A549 (cell line): ENCODE measurements at regions not wholly inside any gene's neighbourhood (a gene's known extent, or its start where the extent isn't known, plus 50 kb on each side); places are given as distances from the start of the nearest gene placed in this dataset.

Experiments
- ATAC-seq, 2 experiments: fragments of 200-7000 bp in 1 of 2; fragments of >200 bp in 1 of 2; cut with Nextera tagmentation in 1 of 2; cut with Tn5 transposase in 1 of 2; 3 replicates each; pipeline versions ENCODE4 v1.8.0 to v1.9.1; 2018 to 2020; ENCODE audit warnings: mild to moderate bottlenecking in 1 of 2, moderate library complexity in 1 of 2
- CTCF ChIA-PET: fragments of 300-600 bp; sonication (Branson Sonifier 250); formaldehyde crosslinking; extraction: SDS; loops from one replicate; lab custom pipeline; 2021; ENCODE audit warnings: antibody characterized with exemption, inconsistent platforms; lab: Yijun Ruan, JAX
- POLR2A ChIA-PET: fragments of 350-600 bp; formaldehyde crosslinking; extraction: SDS; loops from one replicate; lab custom pipeline; 2021; ENCODE audit warnings: antibody characterized with exemption, inconsistent platforms; lab: Yijun Ruan, JAX
- DNase-seq, 2 experiments: peaks; one replicate each; pipeline versions ENCODE4 v3.0.0 to v3.0.0-alpha.2; 2011 to 2016; ENCODE audit warnings: low read depth in 1 of 2, low spot score in 1 of 2
- FAIRE-seq: peaks from 2 replicates; lab custom pipeline; 2011; peaks lifted over from hg19 to GRCh38; lab: Jason Lieb, UNC
- H3K27ac ChIP-seq, 2 experiments: fragments of >200 bp; sonication (Bioruptor Twin); formaldehyde crosslinking; 3 replicates each; pipeline ENCODE4 v1.5.1; 2016 to 2017
- H3K4me1 ChIP-seq: fragments of >200 bp; sonication (Bioruptor Twin); formaldehyde crosslinking; 3 replicates; pipeline ENCODE4 v1.6.1; 2016
- H3K4me2 ChIP-seq: fragments of >200 bp; sonication (Bioruptor Twin); formaldehyde crosslinking; 3 replicates; pipeline ENCODE4 v1.6.1; 2016
- H3K4me3 ChIP-seq: fragments of >200 bp; sonication (Bioruptor Twin); formaldehyde crosslinking; 3 replicates; pipeline ENCODE4 v1.5.1; 2016
- H3K9me3 ChIP-seq: fragments of >200 bp; sonication (Bioruptor Twin); formaldehyde crosslinking; 3 replicates; pipeline ENCODE4 v1.6.1; 2016
- CBX2 ChIP-seq: fragments of 200-600 bp; sonication (generic); IDR thresholded peaks from 2 replicates; pipeline ENCODE4 v1.6.1; 2016; ENCODE audit warnings: low read depth, mild to moderate bottlenecking, borderline replicate concordance
- CBX8 ChIP-seq: fragments of 200-600 bp; sonication (generic); IDR thresholded peaks from 2 replicates; pipeline ENCODE4 v1.6.1; 2016
- CEBPB ChIP-seq, 2 experiments: fragments of >200 bp in 1 of 2; sonication (Bioruptor Twin) in 1 of 2; formaldehyde crosslinking in 1 of 2; IDR thresholded peaks; 2 replicates each; pipeline ENCODE4 v1.6.1; 2012 to 2016
- CHD2 ChIP-seq: fragments of 150-350 bp; IDR thresholded peaks from 2 replicates; pipeline ENCODE4 v1.6.1; 2014; ENCODE audit warnings: low read length; ENCODE audit not compliant: partially characterized antibody
- EP300 ChIP-seq, 2 experiments: fragments of >200 bp; sonication (Bioruptor Twin); formaldehyde crosslinking; IDR thresholded peaks; 2 replicates in 1 of 2; 3 replicates in 1 of 2; pipeline ENCODE4 v1.6.1; 2016 to 2017
- FOSB ChIP-seq: fragments of 250-450 bp; sonication (Bioruptor Pico); IDR thresholded peaks from 2 replicates; pipeline ENCODE4 v1.5.0; 2020; ENCODE audit warnings: mild to moderate bottlenecking, moderate library complexity
- HEYL ChIP-seq: fragments of 250-450 bp; sonication (Bioruptor Pico); IDR thresholded peaks from 2 replicates; pipeline ENCODE4 v1.8.0; 2021; ENCODE audit warnings: mild to moderate bottlenecking, moderate library complexity
- HOXA7 ChIP-seq: fragments of 250-450 bp; sonication (Bioruptor Pico); IDR thresholded peaks from 2 replicates; pipeline ENCODE4 v1.5.0; 2020; ENCODE audit warnings: mild to moderate bottlenecking, moderate library complexity
- JUN ChIP-seq, 2 experiments: fragments of >200 bp; sonication (Bioruptor Twin); formaldehyde crosslinking; IDR thresholded peaks; 2 replicates in 1 of 2; 3 replicates in 1 of 2; pipeline ENCODE4 v1.6.1; 2016 to 2017
- JUNB ChIP-seq: fragments of >200 bp; sonication (Bioruptor Twin); formaldehyde crosslinking; IDR thresholded peaks from 2 replicates; pipeline ENCODE4 v1.6.1; 2016
- KDM1A ChIP-seq: fragments of 200-600 bp; sonication (generic); IDR thresholded peaks from 2 replicates; pipeline ENCODE4 v1.6.1; 2016; ENCODE audit warnings: low read depth, mild to moderate bottlenecking
- NFE2L2 ChIP-seq: fragments of 150-350 bp; conservative IDR thresholded peaks from 2 replicates; pipeline ENCODE4 v1.6.1; 2014; ENCODE audit warnings: low read length
- NPAS2 ChIP-seq: fragments of 250-450 bp; sonication (Bioruptor Pico); IDR thresholded peaks from 2 replicates; pipeline ENCODE4 v1.8.0; 2022; ENCODE audit warnings: mild to moderate bottlenecking, moderate library complexity, borderline replicate concordance
- NR3C1 ChIP-seq: fragments of >200 bp; sonication (Bioruptor Twin); formaldehyde crosslinking; IDR thresholded peaks from 3 replicates; pipeline ENCODE4 v1.6.1; 2017
- PBX3 ChIP-seq: IDR thresholded peaks from 2 replicates; pipeline ENCODE4 v1.6.1; 2012
- POLR2A ChIP-seq: IDR thresholded peaks from 2 replicates; pipeline ENCODE4 v1.6.1; 2012; ENCODE audit warnings: mild to moderate bottlenecking, low read length
- RAD21 ChIP-seq, 2 experiments: fragments of >200 bp in 1 of 2; sonication (Bioruptor Twin) in 1 of 2; formaldehyde crosslinking in 1 of 2; IDR thresholded peaks in 1 of 2; conservative IDR thresholded peaks in 1 of 2; 2 replicates in 1 of 2; 3 replicates in 1 of 2; pipeline ENCODE4 v1.6.1; 2012 to 2018; ENCODE audit warnings: inconsistent platforms in 1 of 2
- RARB ChIP-seq: fragments of 250-450 bp; sonication (Bioruptor Pico); IDR thresholded peaks from 2 replicates; pipeline ENCODE4 v1.8.0; 2021; ENCODE audit warnings: mild to moderate bottlenecking, moderate library complexity
- RFX5 ChIP-seq: fragments of 450-650 bp; IDR thresholded peaks from 2 replicates; pipeline ENCODE4 v1.7.1; 2014; ENCODE audit warnings: antibody characterized with exemption, mild to moderate bottlenecking, moderate library complexity
- RNF2 ChIP-seq: fragments of 200-600 bp; sonication (generic); IDR thresholded peaks from 2 replicates; pipeline ENCODE4 v1.6.1; 2016; ENCODE audit warnings: low read depth, mild to moderate bottlenecking, antibody characterized with exemption, moderate library complexity, borderline replicate concordance
- SREBF2 ChIP-seq: fragments of 450-650 bp; IDR thresholded peaks from 2 replicates; pipeline ENCODE4 v1.6.1; 2014; ENCODE audit warnings: mild to moderate bottlenecking, moderate library complexity
- TFCP2L1 ChIP-seq: fragments of 250-450 bp; sonication (Bioruptor Pico); IDR thresholded peaks from 2 replicates; pipeline ENCODE4 v1.5.0; 2021; ENCODE audit warnings: mild to moderate bottlenecking
- ZC3H11A ChIP-seq: fragments of 450-650 bp; IDR thresholded peaks from 2 replicates; pipeline ENCODE4 v1.6.1; 2014; ENCODE audit warnings: antibody characterized with exemption, mild to moderate bottlenecking
- ZFP36 ChIP-seq: fragments of 450-650 bp; IDR thresholded peaks from 2 replicates; pipeline ENCODE4 v1.6.1; 2014; ENCODE audit warnings: borderline replicate concordance; ENCODE audit not compliant: partially characterized antibody
- ZSCAN20 ChIP-seq: fragments of 250-450 bp; sonication (Bioruptor Pico); IDR thresholded peaks from 2 replicates; pipeline ENCODE4 v1.8.0; 2022; ENCODE audit warnings: mild to moderate bottlenecking, moderate library complexity
- WGBS: methylation state at CpG from one replicate; pipeline ENCODE4 v1.1.6; 2017; ENCODE audit errors: missing lambda C conversion rate; 5-methylcytosine and 5-hydroxymethylcytosine counted together
- TF ChIP-seq, protein P1 (sequence below): IDR thresholded peaks from 2 replicates; pipeline ENCODE4 v1.6.1; 2012; ENCODE audit warnings: low read depth, borderline replicate concordance
- TF ChIP-seq, protein P2 (sequence below): IDR thresholded peaks from 2 replicates; pipeline ENCODE4 v1.6.1; 2012
- TF ChIP-seq, protein P3 (sequence below): fragments of >200 bp; sonication (Bioruptor Twin); formaldehyde crosslinking; IDR thresholded peaks from 2 replicates; pipeline ENCODE4 v1.6.1; 2016

DNA sequence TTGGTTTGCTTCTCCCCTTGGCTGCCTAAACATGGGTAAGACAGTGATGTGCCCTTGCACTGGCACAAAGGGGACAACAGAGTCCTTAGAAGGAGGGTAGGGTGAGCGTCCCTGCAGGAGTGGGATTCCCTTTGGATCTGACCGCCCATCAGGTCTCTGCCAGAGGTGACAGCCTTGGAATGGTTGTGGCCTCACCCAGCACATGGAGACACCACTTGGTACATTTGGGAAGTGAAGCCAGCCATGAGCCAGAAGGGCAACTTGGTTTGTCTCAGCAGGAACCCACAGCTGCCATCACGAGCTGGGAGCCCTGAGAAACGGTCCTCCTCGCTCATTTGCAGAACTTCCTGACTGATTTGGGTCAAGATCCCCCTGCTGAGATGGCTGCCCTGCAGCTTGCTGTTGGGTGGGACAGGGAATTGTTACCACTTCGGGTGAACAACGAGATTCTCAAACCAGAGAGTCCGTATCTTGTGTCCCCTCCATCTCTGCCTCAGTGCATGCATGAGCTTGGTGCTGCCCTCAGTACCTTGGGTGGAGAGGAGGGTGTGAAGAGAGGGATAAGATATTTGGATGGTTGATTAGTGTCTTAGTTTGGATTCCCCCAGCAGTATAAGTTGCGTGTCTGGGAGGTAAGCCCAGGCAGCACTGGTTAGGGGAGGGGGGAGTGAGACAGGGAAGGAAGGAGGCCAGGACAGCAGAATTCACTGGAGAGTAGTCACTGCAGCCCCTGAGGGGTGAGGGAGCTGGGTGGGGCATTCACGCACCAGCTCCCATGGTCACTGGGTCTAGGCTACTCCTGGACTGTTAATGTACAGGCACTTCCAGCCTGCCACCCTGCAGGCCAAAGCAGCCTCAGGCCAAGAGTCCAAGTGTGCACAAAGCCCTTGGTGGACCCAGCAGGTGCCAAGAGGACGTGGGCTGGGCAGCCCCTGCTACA, 168.8 kb upstream of the TOPAZ1 start:
- Histone ChIP-seq H3K4me2 (no peak overlapping the region), H3K4me3 (no peak overlapping the region), H3K27ac (no peak overlapping the region)
- POLR2A ChIA-PET: no interaction called here
- WGBS: 90% methylated on average over 7 of the region's 11 CpGs
- CTCF ChIA-PET: interaction anchor here (0.6 kb wide), 1 partner anchor 20 kb away, joined by 3 read pairs; no protein-coding TSS in a partner anchor
- no peak for FAIRE-seq
- TF ChIP-seq NR3C1 (no peak), CBX8 (no peak), JUNB (no peak), RNF2 (no peak), NPAS2 (no peak), RARB (CRISPR knock-in tag) (no peak), TFCP2L1 (no peak), RFX5 (no peak), ZFP36 (no peak), KDM1A (no peak), PBX3 (no peak), ZSCAN20 (CRISPR knock-in tag) (no peak), POLR2A (no peak), CHD2 (no peak), ZC3H11A (no peak)
- TF ChIP-seq, protein P1, sequence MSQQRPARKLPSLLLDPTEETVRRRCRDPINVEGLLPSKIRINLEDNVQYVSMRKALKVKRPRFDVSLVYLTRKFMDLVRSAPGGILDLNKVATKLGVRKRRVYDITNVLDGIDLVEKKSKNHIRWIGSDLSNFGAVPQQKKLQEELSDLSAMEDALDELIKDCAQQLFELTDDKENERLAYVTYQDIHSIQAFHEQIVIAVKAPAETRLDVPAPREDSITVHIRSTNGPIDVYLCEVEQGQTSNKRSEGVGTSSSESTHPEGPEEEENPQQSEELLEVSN: no peak
- TF ChIP-seq, all 56 proteins: peak for 0
- peaks cover 47% of the 10 kb centered on the region for H3K4me1 ChIP-seq
- H3K9me3 ChIP-seq: no peaks in the 10 kb centered on the region
- DNase-seq: no peak
- ATAC-seq: no peak; a peak in 1 of 6 replicates

GRCh38 chr3:44074181-44074580, 167.5 kb upstream of the TOPAZ1 start:
- 77% methylated on average over 3 of the region's 3 CpGs for WGBS
- TF ChIP-seq, protein P2, sequence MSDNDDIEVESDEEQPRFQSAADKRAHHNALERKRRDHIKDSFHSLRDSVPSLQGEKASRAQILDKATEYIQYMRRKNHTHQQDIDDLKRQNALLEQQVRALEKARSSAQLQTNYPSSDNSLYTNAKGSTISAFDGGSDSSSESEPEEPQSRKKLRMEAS: no peak
- TF ChIP-seq RAD21 (conservative IDR thresholded peaks at IDR 0.05 in 1 of 2, IDR thresholded peaks at IDR 0.05 in 1 of 2) (no peak), HOXA7 (CRISPR knock-in tag) (no peak), EP300 (IDR thresholded peaks at IDR 0.05) (no peak), JUN (IDR thresholded peaks at IDR 0.05) (no peak), SREBF2 (no peak), CBX2 (no peak), CEBPB (IDR thresholded peaks at IDR 0.05) (no peak), HEYL (no peak), NFE2L2 (no peak), FOSB (no peak)
- TF ChIP-seq, protein P3, sequence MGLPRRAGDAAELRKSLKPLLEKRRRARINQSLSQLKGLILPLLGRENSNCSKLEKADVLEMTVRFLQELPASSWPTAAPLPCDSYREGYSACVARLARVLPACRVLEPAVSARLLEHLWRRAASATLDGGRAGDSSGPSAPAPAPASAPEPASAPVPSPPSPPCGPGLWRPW: no peak
- H3K4me1 ChIP-seq: peaks cover 42% of the 10 kb centered on the region
- no peaks in the 10 kb centered on the region for H3K9me3 ChIP-seq
- H3K4me3 ChIP-seq: no peak overlapping the region
- H3K4me2 ChIP-seq: no peak overlapping the region
- ChIA-PET CTCF (no interaction called here), POLR2A (no interaction called here)
- no peak overlapping the region for H3K27ac ChIP-seq
- no peak for DNase-seq
- ATAC-seq: no peak
- no peak for FAIRE-seq
